IgD-negative memory B cell (primary cell): ENCODE measurements at regions not wholly inside any gene's neighbourhood (a gene's known extent, or its start where the extent isn't known, plus 50 kb on each side); places are given as distances from the start of the nearest gene placed in this dataset.
A peak's percentile ranks its signal among the peaks of the same experiment; 100 is the strongest.

Source experiments
- H3K27ac Mint-ChIP-seq, 3 donors: one replicate each; pipeline ENCODE4 v1.8.0; 2020 to 2022; ENCODE audit warnings: mild to moderate bottlenecking in 3 of 3, mixed read lengths in 3 of 3, moderate library complexity in 1 of 3
- H3K27me3 Mint-ChIP-seq: one replicate; pipeline ENCODE4 v1.8.0; 2021; ENCODE audit warnings: mixed read lengths
- H3K36me3 Mint-ChIP-seq: one replicate; pipeline ENCODE4 v1.8.0; 2020; ENCODE audit warnings: mild to moderate bottlenecking, mixed read lengths
- H3K4me1 Mint-ChIP-seq, 3 donors: one replicate each; pipeline ENCODE4 v1.8.0; 2020 to 2022; ENCODE audit warnings: mixed read lengths in 3 of 3, mild to moderate bottlenecking in 1 of 3
- H3K4me3 Mint-ChIP-seq, 4 donors: one replicate each; pipeline ENCODE4 v1.8.0; 2020 to 2022; ENCODE audit warnings: mild to moderate bottlenecking in 4 of 4, mixed read lengths in 4 of 4, moderate library complexity in 3 of 4
- H3K9me3 Mint-ChIP-seq, 3 donors: one replicate each; pipeline ENCODE4 v1.8.0; 2020 to 2021; ENCODE audit warnings: mixed read lengths in 3 of 3, mild to moderate bottlenecking in 1 of 3

- Mint-ChIP-seq H3K36me3 (peaks cover 4% of the 10 kb centered on the region), H3K27ac (no peak overlapping the region), H3K9me3 (peaks cover 0 to 6% (median 0%) of the 10 kb centered on the region in 3 donors), H3K4me1 (no peaks in the 10 kb centered on the region), H3K27me3 (no peaks in the 10 kb centered on the region), H3K4me3 (no peak overlapping the region)
These were observed 255.7 kb downstream of the BUB3 start for GRCh38 chr10:123409884-123410283.

GRCh38 chr10:123413353-123413752 lies 252.8 kb upstream of the GPR26 start:
- H3K36me3 Mint-ChIP-seq = peaks cover 2% of the 10 kb centered on the region
- no peaks in the 10 kb centered on the region for H3K27me3 Mint-ChIP-seq
- H3K9me3 Mint-ChIP-seq = no peaks in the 10 kb centered on the region
- no peak overlapping the region for H3K27ac Mint-ChIP-seq
- no peaks in the 10 kb centered on the region for H3K4me1 Mint-ChIP-seq
- no peak overlapping the region for H3K4me3 Mint-ChIP-seq

GRCh38 chr10:123415523-123415922 lies 250.6 kb upstream of the GPR26 start:
- H3K4me1 Mint-ChIP-seq = no peaks in the 10 kb centered on the region
- peaks cover 0 to 5% (median 0%) of the 10 kb centered on the region in 3 donors for H3K9me3 Mint-ChIP-seq
- H3K27ac Mint-ChIP-seq = no peak overlapping the region
- H3K27me3 Mint-ChIP-seq = no peaks in the 10 kb centered on the region
- no peaks in the 10 kb centered on the region for H3K36me3 Mint-ChIP-seq
- no peak overlapping the region for H3K4me3 Mint-ChIP-seq

GRCh38 chr10:123417414-123417813 lies 248.7 kb upstream of the GPR26 start:
- Mint-ChIP-seq H3K9me3 (peaks cover 0 to 5% (median 0%) of the 10 kb centered on the region in 3 donors), H3K27me3 (no peaks in the 10 kb centered on the region), H3K27ac (peak overlapping the region in 1 of 3 donors; percentile 39), H3K36me3 (no peaks in the 10 kb centered on the region), H3K4me1 (no peaks in the 10 kb centered on the region), H3K4me3 (no peak overlapping the region)

- Mint-ChIP-seq H3K4me1 (no peaks in the 10 kb centered on the region), H3K9me3 (peaks cover 0 to 7% (median 0%) of the 10 kb centered on the region in 3 donors), H3K4me3 (no peak overlapping the region), H3K36me3 (no peaks in the 10 kb centered on the region), H3K27ac (no peak overlapping the region), H3K27me3 (no peaks in the 10 kb centered on the region)
These were observed 244.7 kb upstream of the GPR26 start for GRCh38 chr10:123421461-123421860.

GRCh38 chr10:123422261-123422660 lies 243.9 kb upstream of the GPR26 start:
- Mint-ChIP-seq H3K36me3 (no peaks in the 10 kb centered on the region), H3K9me3 (peaks cover 0 to 7% (median 0%) of the 10 kb centered on the region in 3 donors), H3K27ac (no peak overlapping the region), H3K4me3 (no peak overlapping the region), H3K27me3 (peaks cover 7% of the 10 kb centered on the region), H3K4me1 (no peaks in the 10 kb centered on the region)

- Mint-ChIP-seq H3K27ac (no peak overlapping the region), H3K9me3 (peaks cover 0 to 6% (median 0%) of the 10 kb centered on the region in 3 donors), H3K27me3 (peaks cover 12% of the 10 kb centered on the region), H3K4me3 (no peak overlapping the region), H3K4me1 (no peaks in the 10 kb centered on the region), H3K36me3 (peaks cover 3% of the 10 kb centered on the region)
These were observed 241.6 kb upstream of the GPR26 start for GRCh38 chr10:123424537-123424936.

- Mint-ChIP-seq H3K36me3 (peaks cover 3% of the 10 kb centered on the region), H3K27ac (peak overlapping the region in 1 of 3 donors; percentile 40), H3K4me3 (no peak overlapping the region), H3K4me1 (no peaks in the 10 kb centered on the region), H3K27me3 (peaks cover 13% of the 10 kb centered on the region), H3K9me3 (peaks cover 0 to 4% (median 0%) of the 10 kb centered on the region in 3 donors)
These were observed 240.5 kb upstream of the GPR26 start for GRCh38 chr10:123425680-123426079.

GRCh38 chr10:123427165-123427786 lies 238.9 kb upstream of the GPR26 start:
- Mint-ChIP-seq H3K27ac (no peak overlapping the region), H3K9me3 (peaks cover 0 to 4% (median 0%) of the 10 kb centered on the region in 3 donors), H3K36me3 (peaks cover 3% of the 10 kb centered on the region), H3K4me3 (no peak overlapping the region), H3K27me3 (peaks cover 13% of the 10 kb centered on the region), H3K4me1 (no peaks in the 10 kb centered on the region)

GRCh38 chr10:123428391-123428790 lies 237.8 kb upstream of the GPR26 start:
- H3K9me3 Mint-ChIP-seq = peaks cover 0 to 2% (median 0%) of the 10 kb centered on the region in 3 donors
- H3K27me3 Mint-ChIP-seq = peaks cover 13% of the 10 kb centered on the region
- H3K4me3 Mint-ChIP-seq = no peak overlapping the region
- H3K36me3 Mint-ChIP-seq = peaks cover 3% of the 10 kb centered on the region
- H3K27ac Mint-ChIP-seq = no peak overlapping the region
- H3K4me1 Mint-ChIP-seq = no peaks in the 10 kb centered on the region

- Mint-ChIP-seq H3K4me3 (no peak overlapping the region), H3K27ac (no peak overlapping the region), H3K9me3 (peaks cover 0 to 4% (median 0%) of the 10 kb centered on the region in 3 donors), H3K36me3 (peaks cover 3% of the 10 kb centered on the region), H3K27me3 (peaks cover 13% of the 10 kb centered on the region), H3K4me1 (no peaks in the 10 kb centered on the region)
These were observed 236.4 kb upstream of the GPR26 start for GRCh38 chr10:123429706-123430221.

GRCh38 chr10:123433539-123433938 lies 232.6 kb upstream of the GPR26 start:
- Mint-ChIP-seq H3K4me3 (no peak overlapping the region), H3K4me1 (no peaks in the 10 kb centered on the region), H3K36me3 (peaks cover 3% of the 10 kb centered on the region), H3K27ac (peak overlapping the region in 1 of 3 donors; percentile 55), H3K27me3 (peaks cover 6% of the 10 kb centered on the region), H3K9me3 (peaks cover 0 to 4% (median 0%) of the 10 kb centered on the region in 3 donors)

GRCh38 chr10:123434435-123435039 lies 231.6 kb upstream of the GPR26 start:
- Mint-ChIP-seq H3K4me3 (no peak overlapping the region), H3K36me3 (peaks cover 3% of the 10 kb centered on the region), H3K27me3 (peaks cover 6% of the 10 kb centered on the region), H3K27ac (no peak overlapping the region), H3K4me1 (no peaks in the 10 kb centered on the region), H3K9me3 (peaks cover 0 to 3% (median 0%) of the 10 kb centered on the region in 3 donors)

- H3K9me3 Mint-ChIP-seq = no peaks in the 10 kb centered on the region
- H3K27me3 Mint-ChIP-seq = peaks cover 3% of the 10 kb centered on the region
- H3K36me3 Mint-ChIP-seq = no peaks in the 10 kb centered on the region
- no peak overlapping the region for H3K27ac Mint-ChIP-seq
- no peaks in the 10 kb centered on the region for H3K4me1 Mint-ChIP-seq
- H3K4me3 Mint-ChIP-seq = no peak overlapping the region
These were observed 223.3 kb upstream of the GPR26 start for GRCh38 chr10:123442901-123443300.

GRCh38 chr10:123443924-123444323 lies 222.2 kb upstream of the GPR26 start:
- Mint-ChIP-seq H3K4me1 (no peaks in the 10 kb centered on the region), H3K4me3 (no peak overlapping the region), H3K27ac (peak overlapping the region in 1 of 3 donors; percentile 32), H3K36me3 (no peaks in the 10 kb centered on the region), H3K9me3 (no peaks in the 10 kb centered on the region), H3K27me3 (peaks cover 1% of the 10 kb centered on the region)
